GM12878 (cell line): ENCODE measurements at regions not wholly inside any gene's neighbourhood (a gene's known extent, or its start where the extent isn't known, plus 50 kb on each side); places are given as distances from the start of the nearest gene placed in this dataset.

ENCODE experiments used
- ATAC-seq: fragments of 200-7000 bp; cut with Tn5 transposase; 3 replicates; pipeline ENCODE4 v1.9.1; 2020; ENCODE audit warnings: mild to moderate bottlenecking, moderate library complexity
- BruUV-seq: library from RNA; stranded (reverse); fragments of 400-500 nt; replicated peaks from 2 replicates; lab custom pipeline; 2021; lab: Mats Ljungman, UMichigan
- CTCF ChIA-PET: fragments of 300-600 bp; sonication (Branson Sonifier 250); formaldehyde crosslinking; extraction: SDS; loops from one replicate; lab custom pipeline; 2021; ENCODE audit warnings: inconsistent platforms; lab: Yijun Ruan, JAX
- POLR2A ChIA-PET: fragments of 350-600 bp; formaldehyde crosslinking; extraction: SDS; loops from one replicate; lab custom pipeline; 2021; ENCODE audit warnings: inconsistent platforms; lab: Charles Lee
- RAD21 ChIA-PET: fragments of 300-600 bp; sonication (Branson Sonifier 250); formaldehyde crosslinking; loops from one replicate; lab custom pipeline; 2023; ENCODE audit warnings: antibody characterized with exemption; ENCODE audit not compliant: unreplicated experiment; lab: Charles Lee
- SMC1A ChIA-PET: fragments of 300-600 bp; sonication (Branson Sonifier 250); formaldehyde crosslinking; loops from one replicate; lab custom pipeline; 2023; ENCODE audit not compliant: unreplicated experiment, uncharacterized antibody; lab: Charles Lee
- DNase-seq: peaks from one replicate; pipeline ENCODE4 v3.0.0-alpha.2; 2011; ENCODE audit warnings: low read depth, low spot score
- FAIRE-seq: peaks from 3 replicates; lab custom pipeline; 2011; peaks lifted over from hg19 to GRCh38; lab: Jason Lieb, UNC
- H2AFZ ChIP-seq: 2 replicates; pipeline ENCODE4 v1.6.0; 2011; ENCODE audit warnings: low read depth, low read length, control low read depth; ENCODE audit not compliant: control insufficient read depth
- H3K27ac ChIP-seq: 2 replicates; pipeline ENCODE4 v1.5.1; 2011; ENCODE audit warnings: control low read depth; ENCODE audit not compliant: control insufficient read depth, insufficient read depth
- H3K27me3 ChIP-seq, 2 experiments: replicated peaks in 1 of 2; 2 replicates each; pipeline versions ENCODE4 v1.6.0 to v1.6.1; 2011; ENCODE audit warnings: low read length in 1 of 2; ENCODE audit not compliant: control insufficient read depth in 2 of 2, insufficient read depth in 2 of 2
- H3K36me3 ChIP-seq, 2 experiments: 2 replicates each; pipeline ENCODE4 v1.5.1; 2011; ENCODE audit warnings: low read length in 1 of 2; ENCODE audit not compliant: control insufficient read depth in 2 of 2, insufficient read depth in 2 of 2
- H3K4me1 ChIP-seq: 2 replicates; pipeline ENCODE4 v1.6.1; 2011; ENCODE audit warnings: mild to moderate bottlenecking, low read length, moderate library complexity, mixed read lengths; ENCODE audit not compliant: control insufficient read depth, insufficient read depth
- H3K4me2 ChIP-seq: 2 replicates; pipeline ENCODE4 v1.6.0; 2011; ENCODE audit warnings: control low read depth; ENCODE audit not compliant: control insufficient read depth, insufficient read depth
- H3K4me3 ChIP-seq: fragments of 200-600 bp; sonication (generic); 2 replicates; pipeline ENCODE4 v1.5.1; 2016
- H3K79me2 ChIP-seq: 2 replicates; pipeline ENCODE4 v1.6.0; 2011; ENCODE audit warnings: low read length; ENCODE audit not compliant: control insufficient read depth, insufficient read depth
- H3K9ac ChIP-seq: 2 replicates; pipeline ENCODE4 v1.8.0; 2011; ENCODE audit warnings: low read length, control low read depth, mixed read lengths; ENCODE audit not compliant: control insufficient read depth, insufficient read depth
- H3K9me3 ChIP-seq: replicated peaks from 3 replicates; pipeline ENCODE4 v1.5.1; 2011; ENCODE audit warnings: mild to moderate bottlenecking, low read length; ENCODE audit not compliant: control insufficient read depth, insufficient read depth
- H4K20me1 ChIP-seq: 2 replicates; pipeline ENCODE4 v1.6.0; 2011; ENCODE audit not compliant: control insufficient read depth, insufficient read depth
- ATF7 ChIP-seq: fragments of 450-650 bp; IDR thresholded peaks from 2 replicates; pipeline ENCODE4 v1.6.1; 2016; ENCODE audit warnings: low read depth, mild to moderate bottlenecking
- BMI1 ChIP-seq: fragments of 450-650 bp; IDR thresholded peaks from 2 replicates; pipeline ENCODE4 v1.6.1; 2016; ENCODE audit warnings: mild to moderate bottlenecking, moderate library complexity, borderline replicate concordance
- CHD4 ChIP-seq: fragments of 200-600 bp; sonication (generic); IDR thresholded peaks from 2 replicates; pipeline ENCODE4 v1.6.1; 2016; ENCODE audit warnings: mild to moderate bottlenecking
- EZH2 ChIP-seq: IDR thresholded peaks from 2 replicates; pipeline ENCODE4 v1.6.1; 2012; ENCODE audit warnings: low read depth, mild to moderate bottlenecking, control low read depth, inconsistent platforms, low read length, borderline replicate concordance; ENCODE audit not compliant: control insufficient read depth
- PBX3 ChIP-seq: IDR thresholded peaks from 2 replicates; pipeline ENCODE4 v1.6.1; 2011; ENCODE audit warnings: mild to moderate bottlenecking, low read depth, low read length, moderate library complexity; ENCODE audit not compliant: insufficient replicate concordance
- PKNOX1 ChIP-seq: fragments of 450-650 bp; IDR thresholded peaks from 2 replicates; pipeline ENCODE4 v1.6.1; 2016; ENCODE audit warnings: mild to moderate bottlenecking
- PML ChIP-seq: IDR thresholded peaks from 2 replicates; pipeline ENCODE4 v1.6.1; 2012; ENCODE audit warnings: low read length, inconsistent platforms
- POLR2AphosphoS2 ChIP-seq: IDR thresholded peaks from 2 replicates; pipeline ENCODE4 v1.6.1; 2011; ENCODE audit warnings: low read depth, mild to moderate bottlenecking, low read length, improper control_type of control experiment, moderate library complexity
- RAD51 ChIP-seq: fragments of 450-650 bp; IDR thresholded peaks from 2 replicates; pipeline ENCODE4 v1.6.1; 2016; ENCODE audit warnings: moderate library complexity, mild to moderate bottlenecking, inconsistent platforms
- SMAD5 ChIP-seq: IDR thresholded peaks from 2 replicates; pipeline ENCODE4 v1.6.1; 2016; ENCODE audit warnings: antibody characterized with exemption, low read depth
- SREBF1 ChIP-seq: IDR thresholded peaks from 2 replicates; pipeline ENCODE4 v1.6.1; 2012; ENCODE audit warnings: mild to moderate bottlenecking, low read length
- TARDBP ChIP-seq: IDR thresholded peaks from 2 replicates; pipeline ENCODE4 v1.6.1; 2016; ENCODE audit warnings: borderline replicate concordance
- ZBTB33 ChIP-seq: fragments of 450-650 bp; IDR thresholded peaks from 2 replicates; pipeline ENCODE4 v1.6.1; 2017; ENCODE audit warnings: mild to moderate bottlenecking
- WGBS: methylation state at CpG from one replicate; pipeline ENCODE4 v1.1.6; 2016; ENCODE audit warnings: low lambda C conversion rate; ENCODE audit not compliant: insufficient replicate concordance, insufficient coverage; ENCODE audit errors: missing lambda C conversion rate; 5-methylcytosine and 5-hydroxymethylcytosine counted together
- in situ Hi-C: fragments of 300-500 bp; cut with MboI; formaldehyde crosslinking; loops from 9 replicates; pipeline ENCODE4 v1.14.3; 2018; ENCODE audit warnings: mixed read lengths
- intact Hi-C: fragments of 100-400 bp; cut with micrococcal nuclease; formaldehyde crosslinking; loops from one replicate; pipeline ENCODE4 v1.14.2; 2022; ENCODE audit not compliant: unreplicated experiment

GRCh38 chr1:113333056-113333455 lies 57.3 kb upstream of the MAGI3 start:
- FAIRE-seq (no peak), DNase-seq (no peak)
- in situ Hi-C loops, result no loop called here

More at GRCh38 chr1:113333056-113333455, 57.3 kb upstream of the MAGI3 start:
- intact Hi-C loops, result loop anchor here (10.0 kb wide), 1 partner anchor 122 kb away; no protein-coding TSS in a partner anchor
- Histone ChIP-seq H3K9ac (no peak overlapping the region), H3K79me2 (no peaks in the 10 kb centered on the region), H2AFZ (no peak overlapping the region), H3K27me3 (peaks cover 0 to 3% of the 10 kb centered on the region in 2 experiments; a peak in 1 of 4 replicates), H3K9me3 (no peaks in the 10 kb centered on the region), H3K4me3 (no peak overlapping the region), H3K4me2 (no peak overlapping the region), H3K4me1 (no peaks in the 10 kb centered on the region), H4K20me1 (no peaks in the 10 kb centered on the region), H3K36me3 (no peaks in the 10 kb centered on the region), H3K27ac (no peak overlapping the region)
- ChIA-PET RAD21 (no interaction called here), SMC1A (no interaction called here), CTCF (no interaction called here), POLR2A (no interaction called here)
- no TSS peak for BruUV-seq
- WGBS, result 0% methylated on average over 2 of the region's 2 CpGs
- TF ChIP-seq SREBF1 (no peak), ATF7 (no peak), TARDBP (no peak), EZH2 (no peak), PKNOX1 (no peak), PML (no peak), POLR2AphosphoS2 (no peak), PBX3 (no peak), RAD51 (no peak), ZBTB33 (no peak), BMI1 (no peak), SMAD5 (no peak), CHD4 (no peak)
- no peak for ATAC-seq
